HCT116 (cell line): ENCODE measurements at regions not wholly inside any gene's neighbourhood (a gene's known extent, or its start where the extent isn't known, plus 50 kb on each side); places are given as distances from the start of the nearest gene placed in this dataset.

Experiments
- ATAC-seq: fragments of 200-7000 bp; cut with Tn5 transposase; 2 replicates; pipeline ENCODE4 v1.9.1; 2020; ENCODE audit warnings: mild to moderate bottlenecking, moderate library complexity
- BruUV-seq: library from RNA; stranded (reverse); fragments of 400-500 nt; replicated peaks from 2 replicates; lab custom pipeline; 2021; lab: Mats Ljungman, UMichigan
- CTCF ChIA-PET: fragments of 300-600 bp; sonication (Branson Sonifier 250); formaldehyde crosslinking; loops from one replicate; lab custom pipeline; 2021; ENCODE audit warnings: antibody characterized with exemption; lab: Charles Lee
- POLR2A ChIA-PET: fragments of 300-600, 350-600 bp; sonication (Branson Sonifier 250); formaldehyde crosslinking; loops from one replicate; lab custom pipeline; 2021; ENCODE audit warnings: antibody characterized with exemption; lab: Charles Lee
- RAD21 ChIA-PET, 2 experiments: fragments of 300-600 bp; sonication (Branson Sonifier 250); formaldehyde crosslinking; loops; one replicate each; lab custom pipeline; 2023; ENCODE audit warnings: low total read pairs in 2 of 2; ENCODE audit not compliant: uncharacterized antibody in 2 of 2, unreplicated experiment in 2 of 2, low non-redundant PET in 1 of 2; lab: Charles Lee
- DNase-seq: peaks from one replicate; pipeline ENCODE4 v3.0.0-alpha.2; 2010; ENCODE audit warnings: low read depth, low spot score
- H2AFZ ChIP-seq: fragments of 200-600 bp; shearing (Covaris generic), sonication (generic); 2 replicates; pipeline ENCODE4 v1.6.1; 2017; ENCODE audit warnings: low read depth, mixed run types, mixed read lengths, antibody characterized with exemption, low read length; ENCODE audit not compliant: poor library complexity, severe bottlenecking
- H3K27ac ChIP-seq: 2 replicates; pipeline ENCODE4 v1.5.1; 2012; ENCODE audit warnings: low read depth, low read length
- H3K27me3 ChIP-seq: fragments of 200-600 bp; sonication (generic); 2 replicates; pipeline ENCODE4 v1.6.1; 2016; ENCODE audit warnings: mixed run types, low read length, mixed read lengths; ENCODE audit not compliant: insufficient read depth
- H3K36me3 ChIP-seq, 2 experiments: fragments of 200-500 bp in 1 of 2; fragments of 200-600 bp in 1 of 2; sonication (Bioruptor generic) in 1 of 2; sonication (generic) in 1 of 2; 2 replicates each; pipeline versions ENCODE4 v1.5.1 to v1.6.1; 2014 to 2016; ENCODE audit warnings: low read length in 2 of 2, inconsistent platforms in 1 of 2, mixed read lengths in 1 of 2, mixed run types in 1 of 2; ENCODE audit not compliant: insufficient read depth in 2 of 2, control insufficient read depth in 1 of 2
- H3K4me1 ChIP-seq, 2 experiments: fragments of 200-600 bp in 1 of 2; sonication (generic) in 1 of 2; 2 replicates each; pipeline versions ENCODE4 v1.5.1 to v1.6.1; 2012 to 2017; ENCODE audit warnings: low read length in 2 of 2, inconsistent platforms in 1 of 2, mild to moderate bottlenecking in 1 of 2, mixed read lengths in 1 of 2, mixed run types in 1 of 2, moderate library complexity in 1 of 2; ENCODE audit not compliant: insufficient read depth in 2 of 2, control insufficient read depth in 1 of 2
- H3K4me2 ChIP-seq: fragments of 200-600 bp; sonication (generic); 2 replicates; pipeline ENCODE4 v1.6.1; 2017; ENCODE audit warnings: mixed run types, low read length, mixed read lengths
- H3K4me3 ChIP-seq, 2 experiments: fragments of 200-600 bp in 1 of 2; sonication (generic) in 1 of 2; replicated peaks in 1 of 2; 2 replicates each; pipeline ENCODE4 v1.5.1; 2011 to 2016; ENCODE audit warnings: low read length in 2 of 2, control low read depth in 1 of 2, low read depth in 1 of 2, mild to moderate bottlenecking in 1 of 2, mixed read lengths in 1 of 2, mixed run types in 1 of 2
- H3K79me2 ChIP-seq: fragments of 200-600 bp; sonication (generic); 2 replicates; pipeline ENCODE4 v1.6.1; 2017; ENCODE audit warnings: mild to moderate bottlenecking, mixed run types, low read length, moderate library complexity, mixed read lengths; ENCODE audit not compliant: insufficient read depth
- H3K9ac ChIP-seq: fragments of 200-600 bp; sonication (generic); 2 replicates; pipeline ENCODE4 v1.6.1; 2016; ENCODE audit warnings: low read length, mixed read lengths
- H3K9me2 ChIP-seq: fragments of 200-600 bp; sonication (generic), shearing (Covaris generic); 2 replicates; pipeline ENCODE4 v1.6.1; 2017; ENCODE audit warnings: mixed run types, mild to moderate bottlenecking, moderate library complexity; ENCODE audit not compliant: insufficient read depth
- H3K9me3 ChIP-seq, 2 experiments: fragments of 200-500 bp in 1 of 2; fragments of 200-600 bp in 1 of 2; sonication (Bioruptor generic) in 1 of 2; sonication (generic) in 1 of 2; 2 replicates each; pipeline ENCODE4 v1.6.1; 2014 to 2017; ENCODE audit warnings: low read length in 2 of 2, mixed read lengths in 2 of 2, inconsistent platforms in 1 of 2, low read depth in 1 of 2, mild to moderate bottlenecking in 1 of 2, mixed run types in 1 of 2, moderate library complexity in 1 of 2; ENCODE audit not compliant: control insufficient read depth in 1 of 2, insufficient read depth in 1 of 2
- H4K20me1 ChIP-seq: fragments of 200-600 bp; sonication (generic), shearing (Covaris generic); 2 replicates; pipeline ENCODE4 v1.6.1; 2017; ENCODE audit warnings: mixed run types, mild to moderate bottlenecking, moderate library complexity; ENCODE audit not compliant: insufficient read depth
- ATF3 ChIP-seq: IDR thresholded peaks from 2 replicates; pipeline ENCODE4 v1.6.1; 2012
- CBX3 ChIP-seq: IDR thresholded peaks from 2 replicates; pipeline ENCODE4 v1.6.1; 2012; ENCODE audit warnings: low read depth
- EZH2 ChIP-seq: fragments of 200-600 bp; sonication (generic); IDR thresholded peaks from 2 replicates; pipeline ENCODE4 v1.6.1; 2017; ENCODE audit warnings: antibody characterized with exemption, mixed run types
- EZH2phosphoT487 ChIP-seq: fragments of 200-600 bp; IDR thresholded peaks from 2 replicates; pipeline ENCODE4 v1.6.1; 2018; ENCODE audit warnings: antibody characterized with exemption, borderline replicate concordance
- POLR2A ChIP-seq: IDR thresholded peaks from 2 replicates; pipeline ENCODE4 v1.7.0; 2011; ENCODE audit warnings: borderline replicate concordance; ENCODE audit not compliant: insufficient read depth, insufficient read length; ENCODE audit errors: extremely low read depth
- RAD21 ChIP-seq: IDR thresholded peaks from 2 replicates; pipeline ENCODE4 v1.6.1; 2012; ENCODE audit warnings: low read depth, mild to moderate bottlenecking
- REST ChIP-seq: IDR thresholded peaks from 2 replicates; pipeline ENCODE4 v1.6.1; 2012; ENCODE audit warnings: low read depth
- SIN3A ChIP-seq: IDR thresholded peaks from 2 replicates; pipeline ENCODE4 v1.6.1; 2012; ENCODE audit warnings: low read depth
- YY1 ChIP-seq: IDR thresholded peaks from 2 replicates; pipeline ENCODE4 v1.6.1; 2011; ENCODE audit warnings: low read length, low read depth, moderate library complexity, mild to moderate bottlenecking; ENCODE audit not compliant: insufficient replicate concordance; ENCODE audit errors: extremely low read depth
- ZNF274 ChIP-seq: fragments of 200-500 bp; sonication (Bioruptor generic); IDR thresholded peaks from 2 replicates; pipeline ENCODE4 v1.6.1; 2014; ENCODE audit warnings: mild to moderate bottlenecking, low read depth, low read length, inconsistent platforms
- intact Hi-C: fragments of 100-400 bp; cut with micrococcal nuclease; formaldehyde crosslinking; loops from 2 replicates; pipeline ENCODE4 v1.10.0; 2022
- TF ChIP-seq, protein P1 (sequence below): IDR thresholded peaks from 2 replicates; pipeline ENCODE4 v1.6.1; 2012

- H3K9me3 ChIP-seq = no peaks in the 10 kb centered on the region
- H3K9me2 ChIP-seq = no peaks in the 10 kb centered on the region
- CTCF ChIA-PET = no interaction called here
- POLR2A ChIA-PET = no interaction called here
- H3K36me3 ChIP-seq = no peaks in the 10 kb centered on the region
- TF ChIP-seq, protein P1, sequence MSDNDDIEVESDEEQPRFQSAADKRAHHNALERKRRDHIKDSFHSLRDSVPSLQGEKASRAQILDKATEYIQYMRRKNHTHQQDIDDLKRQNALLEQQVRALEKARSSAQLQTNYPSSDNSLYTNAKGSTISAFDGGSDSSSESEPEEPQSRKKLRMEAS = no peak
- no peak for TF ChIP-seq RAD21
- TF ChIP-seq YY1 = no peak
- no peak for TF ChIP-seq EZH2phosphoT487
- TF ChIP-seq ZNF274 = no peak
- TF ChIP-seq EZH2 = no peak
- no peak for TF ChIP-seq CBX3
- no peak for TF ChIP-seq SIN3A
- no peak for TF ChIP-seq POLR2A
- no peak for TF ChIP-seq ATF3
- TF ChIP-seq REST = no peak
- H3K79me2 ChIP-seq = no peaks in the 10 kb centered on the region
- H2AFZ ChIP-seq = no peak overlapping the region
- no peaks in the 10 kb centered on the region for H4K20me1 ChIP-seq
- ATAC-seq = no peak
- no TSS peak for BruUV-seq
- H3K4me3 ChIP-seq = no peak overlapping the region
- no peak overlapping the region for H3K4me2 ChIP-seq
- RAD21 ChIA-PET = no interaction called here
- intact Hi-C loops = no loop called here
- peaks cover 0 to 9% of the 10 kb centered on the region in 2 experiments; a peak in 2 of 4 replicates for H3K4me1 ChIP-seq
- H3K27ac ChIP-seq = no peak overlapping the region
- DNase-seq = no peak
- H3K27me3 ChIP-seq = no peaks in the 10 kb centered on the region
- H3K9ac ChIP-seq = no peak overlapping the region
These were observed 111.6 kb upstream of the TENT5A start for GRCh38 chr6:81864124-81864523.
